Glomerular endothelial cell (primary cell): ENCODE measurements at regions not wholly inside any gene's neighbourhood (a gene's known extent, or its start where the extent isn't known, plus 50 kb on each side); places are given as distances from the start of the nearest gene placed in this dataset.

Experiments used
- DNase-seq: peaks from one replicate; pipeline ENCODE4 v3.0.0-alpha.2; 2011; ENCODE audit warnings: low read depth, low spot score; ENCODE audit errors: extremely low read depth

- DNase-seq, result no peak
Measured at GRCh38 chr14:61940666-61941420, 178.6 kb downstream of the SNAPC1 start.

GRCh38 chr14:61941421-61942150 is 179.4 kb downstream of the SNAPC1 start:
- DNase-seq, result no peak

DNA sequence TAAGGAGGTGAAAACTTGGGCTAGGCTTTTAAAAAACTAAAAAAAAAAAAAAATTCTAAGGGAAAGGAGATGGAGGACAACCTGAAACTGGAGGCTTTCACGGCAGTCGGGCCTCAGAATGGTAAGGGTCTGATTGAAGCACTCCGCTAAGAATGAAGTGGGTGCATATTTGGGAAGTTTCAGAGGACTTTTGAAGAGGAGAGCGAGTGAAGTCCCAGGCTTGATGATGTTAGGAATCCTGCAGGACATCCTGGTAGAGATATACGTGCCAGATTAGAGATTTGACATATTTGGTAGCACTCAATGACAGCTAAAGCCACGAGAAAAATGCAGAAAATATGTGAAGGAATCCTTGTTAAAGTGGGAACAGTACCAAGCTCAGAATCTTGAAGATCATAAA is 186.2 kb downstream of the SNAPC1 start:
- no peak for DNase-seq

- no peak for DNase-seq
Measured at GRCh38 chr14:61950340-61950739, 188.1 kb downstream of the SNAPC1 start.

GRCh38 chr14:61953602-61954001 is 191.4 kb downstream of the SNAPC1 start:
- no peak for DNase-seq

GRCh38 chr14:61954306-61954705 is 192.1 kb downstream of the SNAPC1 start:
- DNase-seq, result no peak

GRCh38 chr14:61956517-61956916 is 194.3 kb downstream of the SNAPC1 start:
- DNase-seq, result no peak

- DNase-seq, result no peak
Measured at GRCh38 chr14:61959348-61959747, 197.1 kb downstream of the SNAPC1 start.

DNA sequence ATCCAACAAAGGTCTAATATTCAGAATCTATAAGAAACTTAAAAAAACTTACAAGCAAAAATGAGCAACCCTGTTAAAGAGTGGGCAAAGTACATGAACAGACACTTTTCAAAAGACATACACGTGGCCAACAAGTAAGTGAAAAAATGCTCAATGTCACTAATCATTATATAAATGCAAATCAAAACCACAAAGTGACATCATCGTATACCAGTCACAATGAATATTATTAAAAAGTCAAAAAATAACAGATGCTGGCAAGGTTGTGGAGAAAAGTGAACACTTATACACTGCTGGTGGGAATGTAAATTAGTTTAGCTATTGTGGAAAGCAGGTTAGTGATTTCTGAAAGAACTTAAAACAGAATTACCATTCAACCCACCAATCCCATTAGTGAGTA is 199.1 kb downstream of the SNAPC1 start:
- DNase-seq, result no peak

GRCh38 chr14:61963926-61964325 is 201.7 kb downstream of the SNAPC1 start:
- DNase-seq, result no peak

GRCh38 chr14:61965030-61965745 is 203.0 kb downstream of the SNAPC1 start:
- DNase-seq, result no peak

- no peak for DNase-seq
Measured at GRCh38 chr14:61968207-61968606, 206.0 kb downstream of the SNAPC1 start.

- no peak for DNase-seq
Measured at GRCh38 chr14:61972711-61973110, 210.5 kb downstream of the SNAPC1 start.

GRCh38 chr14:61973981-61974380 is 211.8 kb downstream of the SNAPC1 start:
- no peak for DNase-seq

GRCh38 chr14:61977217-61977616 is 215.0 kb downstream of the SNAPC1 start:
- DNase-seq, result no peak

DNA sequence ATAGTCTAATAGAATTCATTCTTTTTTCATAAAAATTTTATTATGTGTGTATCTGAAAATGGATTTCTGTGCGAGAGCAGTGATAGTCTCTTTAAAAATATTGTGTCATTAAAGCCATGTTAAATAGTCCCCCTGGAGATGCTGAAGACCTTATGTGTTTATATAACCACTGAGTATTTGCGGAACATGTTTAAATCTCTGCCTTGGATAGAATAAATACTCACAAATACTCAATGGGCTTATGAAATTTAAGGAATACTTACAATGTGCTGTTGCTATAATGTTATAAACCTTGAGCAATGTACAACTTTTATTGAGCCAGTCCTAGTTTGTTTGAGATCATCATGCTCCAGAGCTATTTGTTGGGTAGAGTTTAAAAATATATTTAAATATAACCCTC is 226.0 kb downstream of the SNAPC1 start:
- DNase-seq, result no peak

GRCh38 chr14:61992139-61992538 is 229.9 kb downstream of the SNAPC1 start:
- DNase-seq, result no peak

DNA sequence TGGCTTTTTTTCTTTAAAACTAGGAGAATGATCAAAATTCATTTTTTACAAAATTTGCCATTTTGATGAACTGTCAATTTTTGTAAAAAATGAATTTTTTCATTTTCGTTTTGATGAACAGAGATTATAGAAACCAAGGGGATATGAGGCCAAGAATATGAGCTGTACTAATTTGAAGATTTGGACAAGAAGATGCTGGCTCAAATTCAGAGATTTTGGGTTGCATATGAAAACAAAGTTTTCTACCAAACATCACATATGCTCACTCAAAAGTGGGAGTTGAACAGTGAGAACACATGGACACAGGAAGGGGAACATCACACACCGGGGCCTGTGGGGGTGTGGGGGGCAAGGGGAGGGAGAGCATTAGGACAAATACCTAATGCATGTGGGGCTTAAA is 230.7 kb downstream of the SNAPC1 start:
- no peak for DNase-seq

DNA sequence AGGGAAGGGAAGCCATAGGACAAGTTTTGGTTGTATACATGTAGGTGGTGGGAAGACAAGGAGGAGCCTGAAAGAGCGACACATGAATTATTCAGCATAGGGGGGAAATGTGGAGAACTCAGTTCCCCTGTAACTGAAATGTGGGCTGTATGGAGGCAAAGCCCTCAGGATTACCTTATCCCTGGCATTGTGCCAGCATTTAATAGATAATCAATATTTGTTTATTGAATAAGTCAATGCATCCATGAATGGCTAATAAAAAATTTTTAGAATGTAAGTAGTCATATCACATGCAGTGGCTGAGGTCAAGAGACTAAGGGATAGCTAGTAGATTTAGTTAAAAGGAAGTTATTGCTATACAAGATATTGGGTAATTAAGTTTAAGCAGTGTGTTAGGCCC is 232.4 kb downstream of the SNAPC1 start:
- no peak for DNase-seq

- DNase-seq, result no peak
Measured at GRCh38 chr14:61996753-61997152, 234.5 kb downstream of the SNAPC1 start.

GRCh38 chr14:61997161-61997560 is 234.9 kb downstream of the SNAPC1 start:
- no peak for DNase-seq

DNA sequence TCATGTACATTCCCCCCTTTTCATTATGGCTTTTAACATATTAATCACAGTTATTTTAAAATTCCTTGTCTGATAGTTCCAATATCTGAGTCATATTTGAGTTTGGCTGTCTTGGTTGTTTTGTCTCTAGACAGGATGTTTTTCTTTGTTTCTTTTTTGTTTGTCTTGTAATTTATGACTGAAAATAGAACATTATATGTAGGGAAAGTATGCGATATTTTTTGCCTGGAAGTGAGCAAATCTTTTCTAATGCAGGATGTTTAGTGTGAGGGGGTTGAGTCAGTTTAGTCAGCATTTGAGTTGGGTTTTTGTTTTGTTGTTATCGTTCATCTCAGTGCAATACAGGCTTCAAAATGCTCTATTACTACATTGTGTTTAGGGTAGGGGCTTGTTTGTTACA is 239.7 kb downstream of the SNAPC1 start:
- peak; percentile 20 for DNase-seq
